ENCODE measurements at regions not wholly inside any gene's neighbourhood (a gene's known extent, or its start where the extent isn't known, plus 50 kb on each side); places are given as distances from the start of the nearest gene placed in this dataset.
"Not testable (repeated sequence)": the region's sequence is repeated elsewhere in the genome, so short reads cannot be mapped to it uniquely, and the experiment has no call there.

- H3K4me3 Mint-ChIP-seq; ATAC-seq (replicated peaks); H3K4me1 Mint-ChIP-seq; H3K36me3 Mint-ChIP-seq (ENCODE audit: low read depth); H3K9me3 Mint-ChIP-seq; H3K27me3 Mint-ChIP-seq; H3K27ac Mint-ChIP-seq: not testable (repeated sequence)
These were observed 1434.9 kb upstream of the CELF2 start for GRCh38 chr10:9582803-9583202.

DNA sequence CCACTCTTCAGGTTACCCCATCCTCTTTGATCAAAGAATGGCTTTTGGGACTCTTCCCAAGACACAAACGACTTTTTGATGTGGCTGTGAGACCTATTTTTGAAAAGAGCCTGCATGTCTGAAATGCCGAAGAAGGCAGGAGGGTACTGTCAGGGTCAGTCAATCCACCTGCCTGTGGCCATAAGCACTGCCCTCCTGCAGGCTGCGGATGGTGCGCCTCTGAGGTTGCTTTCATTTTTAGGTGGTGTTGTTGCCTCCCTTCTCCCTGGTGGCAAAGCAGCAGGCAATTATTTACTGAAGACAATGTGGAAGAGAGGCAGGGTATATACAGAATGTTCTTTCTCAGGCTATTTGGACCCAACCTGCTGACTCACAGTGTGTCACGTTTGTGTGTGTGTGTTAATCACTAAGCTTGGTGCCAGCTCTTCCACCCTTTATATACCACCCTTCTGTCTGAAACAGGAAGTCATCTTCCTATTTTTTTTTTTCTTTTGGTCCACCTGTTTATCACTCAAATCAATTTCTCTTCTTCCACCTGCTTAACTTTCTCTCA lies 1421.2 kb upstream of the CELF2 start:
- no peak overlapping the region for H3K27ac Mint-ChIP-seq
- ATAC-seq (replicated peaks), result no peak
- peaks cover 10% of the 10 kb centered on the region for H3K27me3 Mint-ChIP-seq
- no peak overlapping the region for H3K4me3 Mint-ChIP-seq
- H3K9me3 Mint-ChIP-seq, result peaks cover 4% of the 10 kb centered on the region
- no peaks in the 10 kb centered on the region for H3K4me1 Mint-ChIP-seq
- no peaks in the 10 kb centered on the region for H3K36me3 Mint-ChIP-seq (ENCODE audit: low read depth)

- Mint-ChIP-seq H3K4me1 (no peaks in the 10 kb centered on the region), H3K4me3 (no peak overlapping the region), H3K36me3 (ENCODE audit: low read depth) (no peaks in the 10 kb centered on the region), H3K27ac (no peak overlapping the region), H3K27me3 (peaks cover 23% of the 10 kb centered on the region), H3K9me3 (peaks cover 4% of the 10 kb centered on the region)
- ATAC-seq (replicated peaks), result no peak
These were observed 1414.7 kb upstream of the CELF2 start for GRCh38 chr10:9602998-9603397.

GRCh38 chr10:9603972-9604371 lies 1413.7 kb upstream of the CELF2 start:
- no peak overlapping the region for H3K27ac Mint-ChIP-seq
- peaks cover 4% of the 10 kb centered on the region for H3K9me3 Mint-ChIP-seq
- no peak overlapping the region for H3K4me3 Mint-ChIP-seq
- H3K36me3 Mint-ChIP-seq (ENCODE audit: low read depth), result no peaks in the 10 kb centered on the region
- peaks cover 20% of the 10 kb centered on the region for H3K27me3 Mint-ChIP-seq
- no peaks in the 10 kb centered on the region for H3K4me1 Mint-ChIP-seq
- ATAC-seq (replicated peaks), result no peak

- Mint-ChIP-seq H3K27me3 (peaks cover 20% of the 10 kb centered on the region), H3K4me1 (no peaks in the 10 kb centered on the region), H3K4me3 (no peak overlapping the region), H3K36me3 (ENCODE audit: low read depth) (no peaks in the 10 kb centered on the region), H3K27ac (no peak overlapping the region), H3K9me3 (peaks cover 4% of the 10 kb centered on the region)
- ATAC-seq (replicated peaks), result no peak
These were observed 1412.4 kb upstream of the CELF2 start for GRCh38 chr10:9605231-9605630.

DNA sequence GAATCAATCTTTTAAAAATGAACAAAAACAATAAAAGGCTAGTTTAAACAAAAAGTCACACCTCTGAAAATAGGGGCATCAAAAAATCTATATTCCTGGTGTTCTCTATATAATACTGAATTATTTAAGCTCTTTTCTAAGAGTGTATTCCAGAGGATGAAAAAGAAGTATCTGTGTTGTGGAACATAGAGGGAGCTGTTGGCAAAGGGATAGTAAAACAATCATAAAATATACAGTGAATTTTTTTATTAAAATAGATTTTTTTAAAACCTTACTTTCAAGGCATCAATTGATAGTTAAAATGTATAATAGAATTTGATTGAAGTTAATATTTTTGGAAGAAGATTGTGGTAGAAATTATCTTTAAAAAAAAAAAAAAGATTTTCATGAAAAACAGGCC lies 1409.1 kb upstream of the CELF2 start:
- Mint-ChIP-seq H3K27ac (no peak overlapping the region), H3K36me3 (ENCODE audit: low read depth) (no peaks in the 10 kb centered on the region), H3K4me3 (no peak overlapping the region), H3K9me3 (no peaks in the 10 kb centered on the region), H3K27me3 (peaks cover 15% of the 10 kb centered on the region), H3K4me1 (no peaks in the 10 kb centered on the region)
- no peak for ATAC-seq (replicated peaks)

GRCh38 chr10:9613338-9614075 lies 1404.2 kb upstream of the CELF2 start:
- H3K4me1 Mint-ChIP-seq, result no peaks in the 10 kb centered on the region
- peak; percentile 52 for ATAC-seq (replicated peaks)
- H3K36me3 Mint-ChIP-seq (ENCODE audit: low read depth), result no peaks in the 10 kb centered on the region
- no peak overlapping the region for H3K27ac Mint-ChIP-seq
- H3K9me3 Mint-ChIP-seq, result no peaks in the 10 kb centered on the region
- H3K4me3 Mint-ChIP-seq, result no peak overlapping the region
- H3K27me3 Mint-ChIP-seq, result peaks cover 13% of the 10 kb centered on the region

DNA sequence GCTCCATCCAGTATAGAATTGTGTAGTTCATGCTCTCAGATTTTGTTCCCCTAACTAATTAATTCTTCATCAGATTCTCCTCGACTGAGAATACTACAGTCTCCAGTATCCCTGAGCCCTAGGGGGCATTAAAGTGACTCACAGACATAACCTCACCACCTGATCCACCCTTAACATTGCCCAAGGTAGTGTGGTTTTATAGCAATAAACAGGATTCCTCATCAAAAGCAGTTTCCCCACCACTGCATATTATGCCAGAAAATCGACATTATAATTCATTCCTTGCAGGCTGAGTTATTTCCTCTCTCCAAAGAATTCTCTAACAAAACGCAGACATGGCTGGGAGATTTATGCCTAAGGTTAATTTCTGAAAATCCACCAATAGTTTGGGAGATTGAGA lies 1402.5 kb upstream of the CELF2 start:
- no peak for ATAC-seq (replicated peaks)
- Mint-ChIP-seq H3K4me1 (no peaks in the 10 kb centered on the region), H3K4me3 (no peak overlapping the region), H3K9me3 (peaks cover 4% of the 10 kb centered on the region), H3K27me3 (peaks cover 13% of the 10 kb centered on the region), H3K27ac (no peak overlapping the region), H3K36me3 (ENCODE audit: low read depth) (no peaks in the 10 kb centered on the region)

GRCh38 chr10:9621216-9621615 lies 1396.5 kb upstream of the CELF2 start:
- Mint-ChIP-seq H3K27ac (no peak overlapping the region), H3K27me3 (no peaks in the 10 kb centered on the region), H3K4me3 (no peak overlapping the region), H3K4me1 (no peaks in the 10 kb centered on the region), H3K36me3 (ENCODE audit: low read depth) (no peaks in the 10 kb centered on the region), H3K9me3 (peaks cover 4% of the 10 kb centered on the region)
- ATAC-seq (replicated peaks), result no peak

DNA sequence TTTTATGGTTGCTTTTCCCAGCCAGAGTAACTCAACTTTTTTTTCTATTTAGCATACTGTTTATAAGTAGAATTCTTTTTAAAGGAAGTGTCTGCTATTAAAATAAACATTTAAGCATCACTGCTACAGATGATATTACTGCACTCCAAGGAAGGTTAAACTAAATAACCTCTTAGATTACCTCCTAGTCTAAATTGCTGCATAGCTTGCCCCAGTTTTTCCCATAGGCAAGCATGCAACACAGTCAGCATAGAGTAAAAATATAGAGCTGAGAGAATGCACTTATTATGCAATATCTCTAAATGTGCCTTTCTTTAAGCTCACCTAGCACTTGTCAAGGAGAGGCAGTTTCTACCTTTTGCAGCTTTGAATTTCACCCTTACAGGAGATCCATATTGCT lies 1392.4 kb upstream of the CELF2 start:
- Mint-ChIP-seq H3K27me3 (no peaks in the 10 kb centered on the region), H3K4me1 (no peaks in the 10 kb centered on the region), H3K4me3 (no peak overlapping the region), H3K27ac (no peak overlapping the region), H3K9me3 (no peaks in the 10 kb centered on the region), H3K36me3 (ENCODE audit: low read depth) (no peaks in the 10 kb centered on the region)
- no peak for ATAC-seq (replicated peaks)

GRCh38 chr10:9634466-9634865 lies 1383.2 kb upstream of the CELF2 start:
- Mint-ChIP-seq H3K27me3 (peaks cover 3% of the 10 kb centered on the region), H3K4me3 (no peak overlapping the region), H3K9me3 (no peaks in the 10 kb centered on the region), H3K4me1 (no peaks in the 10 kb centered on the region), H3K27ac (no peak overlapping the region), H3K36me3 (ENCODE audit: low read depth) (no peaks in the 10 kb centered on the region)
- no peak for ATAC-seq (replicated peaks)

DNA sequence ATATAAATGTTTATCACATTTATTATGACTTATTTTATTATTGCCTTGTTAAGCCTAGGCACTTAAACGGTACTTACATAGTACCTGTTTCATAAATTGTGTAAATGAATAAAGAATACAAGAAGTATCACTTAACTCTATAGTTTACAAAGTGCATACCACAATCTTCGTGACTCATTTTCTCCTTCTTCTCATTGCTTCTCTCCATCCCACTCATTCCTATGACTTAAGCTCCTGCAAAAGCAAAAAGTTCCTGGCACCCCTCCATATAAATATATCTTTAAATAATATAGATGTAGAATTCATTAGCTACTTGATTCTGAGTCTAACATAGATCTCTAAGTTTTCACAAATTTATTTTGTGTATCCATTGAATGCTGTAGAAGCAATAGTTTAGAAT lies 1382.0 kb upstream of the CELF2 start:
- H3K9me3 Mint-ChIP-seq, result no peaks in the 10 kb centered on the region
- H3K4me3 Mint-ChIP-seq, result no peak overlapping the region
- no peak for ATAC-seq (replicated peaks)
- no peak overlapping the region for H3K27ac Mint-ChIP-seq
- H3K4me1 Mint-ChIP-seq, result no peaks in the 10 kb centered on the region
- no peaks in the 10 kb centered on the region for H3K36me3 Mint-ChIP-seq (ENCODE audit: low read depth)
- H3K27me3 Mint-ChIP-seq, result peaks cover 3% of the 10 kb centered on the region

DNA sequence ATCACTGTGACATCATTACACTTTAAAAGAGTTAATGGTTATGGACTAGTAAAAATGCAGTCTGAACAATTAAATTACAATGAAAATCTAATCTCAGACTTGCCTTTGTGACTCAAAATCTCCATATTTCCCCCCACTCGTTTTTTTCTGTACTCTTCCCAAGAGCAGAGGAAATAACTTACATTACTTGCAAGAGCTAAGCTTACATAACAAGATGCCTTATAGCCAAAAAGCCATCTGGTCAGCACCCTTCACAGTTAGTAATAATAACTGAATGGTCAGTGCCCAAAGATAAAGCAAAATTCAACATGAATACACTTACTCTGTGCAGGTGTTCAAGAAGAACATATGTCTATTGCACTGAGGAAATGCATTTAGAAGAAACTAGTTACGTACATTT lies 1381.5 kb upstream of the CELF2 start:
- Mint-ChIP-seq H3K36me3 (ENCODE audit: low read depth) (no peaks in the 10 kb centered on the region), H3K9me3 (no peaks in the 10 kb centered on the region), H3K4me3 (no peak overlapping the region), H3K27me3 (peaks cover 3% of the 10 kb centered on the region), H3K27ac (no peak overlapping the region), H3K4me1 (no peaks in the 10 kb centered on the region)
- ATAC-seq (replicated peaks), result no peak

DNA sequence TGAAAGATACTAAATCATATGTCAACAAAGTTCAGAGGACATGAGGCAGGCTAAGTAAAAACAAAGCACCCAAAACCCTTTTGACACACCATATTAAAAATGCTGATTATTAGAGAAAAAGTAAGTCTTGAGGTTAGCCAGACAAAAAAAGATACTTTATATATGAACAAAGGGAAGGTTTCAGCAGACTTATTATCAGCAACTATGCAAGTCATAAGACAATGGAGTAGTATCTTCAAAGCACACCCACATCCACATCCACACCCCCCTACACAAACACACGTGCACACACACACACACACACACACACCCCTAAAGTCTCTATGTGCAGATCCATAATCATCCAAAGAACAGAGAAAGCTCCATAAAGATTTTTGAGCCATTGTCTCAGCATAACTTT lies 1373.9 kb upstream of the CELF2 start:
- no peak for ATAC-seq (replicated peaks)
- peaks cover 9% of the 10 kb centered on the region for H3K9me3 Mint-ChIP-seq
- no peaks in the 10 kb centered on the region for H3K36me3 Mint-ChIP-seq (ENCODE audit: low read depth)
- no peak overlapping the region for H3K27ac Mint-ChIP-seq
- H3K4me1 Mint-ChIP-seq, result no peaks in the 10 kb centered on the region
- H3K4me3 Mint-ChIP-seq, result no peak overlapping the region
- H3K27me3 Mint-ChIP-seq, result peaks cover 5% of the 10 kb centered on the region

DNA sequence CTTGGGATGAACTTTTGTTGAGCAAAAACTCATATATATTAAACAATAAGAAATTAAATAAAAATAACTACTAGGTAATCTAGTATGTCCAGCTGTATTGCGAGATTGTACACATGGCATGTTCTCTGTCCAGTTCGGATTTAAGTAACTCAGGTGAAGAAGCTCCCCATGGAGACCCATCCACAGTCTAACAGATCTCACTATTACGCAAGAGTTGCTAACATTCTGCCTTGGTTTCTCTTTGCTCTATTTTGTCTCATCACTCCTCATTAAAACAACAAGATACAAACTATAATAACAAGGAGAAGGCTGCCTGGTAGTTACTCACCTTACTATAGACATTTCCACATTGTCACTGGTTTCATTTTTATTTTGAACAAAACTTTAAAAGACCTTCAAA lies 1372.3 kb upstream of the CELF2 start:
- Mint-ChIP-seq H3K36me3 (ENCODE audit: low read depth) (no peaks in the 10 kb centered on the region), H3K4me1 (no peaks in the 10 kb centered on the region), H3K9me3 (peaks cover 9% of the 10 kb centered on the region), H3K27ac (no peak overlapping the region), H3K27me3 (peaks cover 3% of the 10 kb centered on the region), H3K4me3 (no peak overlapping the region)
- no peak for ATAC-seq (replicated peaks)

All from activated T-helper 17 cell treated with anti-CD3 and anti-CD28 coated beads, Interleukin-2, amount 50 U/mL, for 72 hours (primary cell).